OCI-LY7 (cell line): ENCODE measurements at regions not wholly inside any gene's neighbourhood (a gene's known extent, or its start where the extent isn't known, plus 50 kb on each side); places are given as distances from the start of the nearest gene placed in this dataset.

Source experiments
- BruUV-seq: library from RNA; stranded (reverse); fragments of 400-500 nt; replicated peaks from 2 replicates; lab custom pipeline; 2021; lab: Mats Ljungman, UMichigan
- CTCF ChIA-PET: fragments of 300-600 bp; sonication (Branson Sonifier 250); formaldehyde crosslinking; loops from one replicate; lab custom pipeline; 2022; ENCODE audit warnings: antibody characterized with exemption; ENCODE audit not compliant: unreplicated experiment; lab: Charles Lee
- POLR2A ChIA-PET: fragments of 300-600 bp; sonication (Branson Sonifier 250); formaldehyde crosslinking; loops from one replicate; lab custom pipeline; 2022; ENCODE audit warnings: antibody characterized with exemption; lab: Charles Lee
- DNase-seq: peaks from one replicate; pipeline ENCODE4 v3.0.0-alpha.2; 2015; ENCODE audit warnings: low spot score
- H2AFZ ChIP-seq: fragments of 200-600 bp; sonication (generic), shearing (Covaris generic); 2 replicates; pipeline ENCODE4 v1.6.1; 2014; ENCODE audit warnings: mild to moderate bottlenecking, antibody characterized with exemption, low read length, moderate library complexity
- H3K27ac ChIP-seq: fragments of 200-600 bp; sonication (generic); 2 replicates; pipeline ENCODE4 v1.5.1; 2014; ENCODE audit warnings: mixed run types, low read depth, mild to moderate bottlenecking, moderate library complexity, low read length, inconsistent platforms; ENCODE audit not compliant: poor library complexity, severe bottlenecking
- H3K36me3 ChIP-seq: fragments of 200-600 bp; sonication (generic); 2 replicates; pipeline ENCODE4 v1.6.1; 2014; ENCODE audit warnings: mild to moderate bottlenecking, antibody characterized with exemption, low read length, moderate library complexity, mixed read lengths; ENCODE audit not compliant: insufficient read depth
- H3K4me1 ChIP-seq: fragments of 200-600 bp; sonication (generic); 2 replicates; pipeline ENCODE4 v1.5.1; 2014; ENCODE audit warnings: mild to moderate bottlenecking, low read length; ENCODE audit not compliant: insufficient read depth, poor library complexity, severe bottlenecking
- H3K4me2 ChIP-seq: fragments of 200-600 bp; sonication (generic); 2 replicates; pipeline ENCODE4 v1.6.1; 2014; ENCODE audit warnings: mild to moderate bottlenecking, low read length
- H3K4me3 ChIP-seq: fragments of 200-600 bp; sonication (generic); 2 replicates; pipeline ENCODE4 v1.5.1; 2014; ENCODE audit warnings: mild to moderate bottlenecking, low read depth, low read length; ENCODE audit not compliant: poor library complexity, severe bottlenecking
- H3K79me2 ChIP-seq: fragments of 200-600 bp; sonication (generic); 2 replicates; pipeline ENCODE4 v1.6.1; 2016; ENCODE audit warnings: low read depth, mild to moderate bottlenecking, low read length, moderate library complexity, mixed read lengths; ENCODE audit not compliant: insufficient read depth
- H3K9me2 ChIP-seq: fragments of 200-600 bp; sonication (generic); 2 replicates; pipeline ENCODE4 v1.6.1; 2016; ENCODE audit warnings: mild to moderate bottlenecking, low read length, mixed read lengths; ENCODE audit not compliant: insufficient read depth
- H3K9me3 ChIP-seq: fragments of 200-600 bp; sonication (generic); 2 replicates; pipeline ENCODE4 v1.6.1; 2014; ENCODE audit warnings: mild to moderate bottlenecking, mixed run types, low read length, mixed read lengths
- H4K20me1 ChIP-seq: fragments of 200-600 bp; sonication (generic); 2 replicates; pipeline ENCODE4 v1.6.1; 2014; ENCODE audit warnings: mild to moderate bottlenecking, antibody characterized with exemption, low read length, moderate library complexity, mixed read lengths; ENCODE audit not compliant: insufficient read depth
- EZH2phosphoT487 ChIP-seq: fragments of 200-600 bp; sonication (generic); IDR thresholded peaks from 2 replicates; pipeline ENCODE4 v1.6.1; 2018; ENCODE audit warnings: low read depth, borderline replicate concordance, mild to moderate bottlenecking, mixed run types, antibody characterized with exemption, low read length, moderate library complexity, mixed read lengths
- intact Hi-C: fragments of 100-400 bp; cut with micrococcal nuclease; formaldehyde crosslinking; loops from one replicate; pipeline ENCODE4 v1.10.0; 2022; ENCODE audit not compliant: unreplicated experiment
- TF ChIP-seq, protein P1 (sequence below): fragments of 200-600 bp; sonication (generic); conservative IDR thresholded peaks from 2 replicates; pipeline ENCODE4 v1.5.1; 2014; ENCODE audit warnings: mild to moderate bottlenecking, antibody characterized with exemption, low read length, moderate library complexity, mixed read lengths

DNA sequence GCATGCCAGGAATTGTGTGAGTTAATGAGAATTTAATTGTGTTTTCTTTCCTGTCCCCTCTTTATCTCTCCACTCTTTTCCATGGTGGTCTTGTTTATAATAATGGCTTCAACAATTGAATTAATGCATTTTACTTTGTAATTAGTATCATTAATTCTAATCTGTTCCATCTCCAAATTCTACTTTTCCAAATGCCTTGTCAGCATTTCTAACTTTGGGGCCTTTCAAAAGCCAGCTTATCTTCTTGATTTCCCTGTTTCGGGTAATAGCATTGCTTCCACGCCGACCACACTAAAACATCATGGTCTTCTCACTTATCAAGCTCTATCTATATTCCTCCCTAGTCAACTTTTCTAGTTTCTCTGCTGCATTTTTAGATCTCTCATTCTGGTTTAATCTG is 54.2 kb upstream of the RMST start:
- Histone ChIP-seq H3K36me3 (no peaks in the 10 kb centered on the region), H3K9me3 (no peaks in the 10 kb centered on the region), H3K4me3 (no peak overlapping the region), H2AFZ (no peak overlapping the region), H3K79me2 (no peaks in the 10 kb centered on the region), H3K27ac (no peak overlapping the region), H3K9me2 (no peaks in the 10 kb centered on the region), H3K4me2 (no peak overlapping the region), H4K20me1 (no peaks in the 10 kb centered on the region), H3K4me1 (no peaks in the 10 kb centered on the region)
- TF ChIP-seq EZH2phosphoT487 = no peak
- POLR2A ChIA-PET = interaction anchor here (1.4 kb wide), 1 partner anchor 10 kb away, joined by 3 read pairs; no protein-coding TSS in a partner anchor
- intact Hi-C loops = loop anchor here (10.0 kb wide), 1 partner anchor 264 kb away; no protein-coding TSS in a partner anchor
- DNase-seq = no peak
- CTCF ChIA-PET = no interaction called here
- BruUV-seq = no TSS peak

DNA sequence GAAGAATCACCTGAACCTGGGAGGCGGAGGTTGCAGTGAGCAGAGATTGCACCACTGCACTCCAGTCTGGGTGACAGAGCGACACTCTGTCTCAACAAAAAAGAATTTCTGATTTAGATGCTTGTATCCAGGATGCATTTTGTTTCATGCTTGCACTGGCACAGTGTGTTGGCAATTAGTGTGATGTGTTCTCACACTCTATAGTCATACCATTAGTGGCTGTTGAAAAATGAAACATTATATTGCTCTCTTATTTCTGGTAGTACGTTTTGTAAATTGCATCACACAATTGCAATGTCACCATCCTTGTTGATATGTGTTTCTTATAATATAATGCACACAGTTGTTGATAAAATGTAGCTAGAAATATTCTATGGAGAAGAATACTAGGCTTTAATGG is 51.3 kb upstream of the RMST start:
- POLR2A ChIA-PET = no interaction called here
- intact Hi-C loops = no loop called here
- no TSS peak for BruUV-seq
- CTCF ChIA-PET = no interaction called here
- Histone ChIP-seq H3K4me3 (no peak overlapping the region), H3K36me3 (no peaks in the 10 kb centered on the region), H3K4me2 (no peak overlapping the region), H3K27ac (no peak overlapping the region), H2AFZ (no peak overlapping the region), H4K20me1 (no peaks in the 10 kb centered on the region), H3K79me2 (no peaks in the 10 kb centered on the region), H3K9me3 (no peaks in the 10 kb centered on the region), H3K4me1 (no peaks in the 10 kb centered on the region), H3K9me2 (no peaks in the 10 kb centered on the region)
- TF ChIP-seq EZH2phosphoT487 = no peak
- TF ChIP-seq, protein P1, sequence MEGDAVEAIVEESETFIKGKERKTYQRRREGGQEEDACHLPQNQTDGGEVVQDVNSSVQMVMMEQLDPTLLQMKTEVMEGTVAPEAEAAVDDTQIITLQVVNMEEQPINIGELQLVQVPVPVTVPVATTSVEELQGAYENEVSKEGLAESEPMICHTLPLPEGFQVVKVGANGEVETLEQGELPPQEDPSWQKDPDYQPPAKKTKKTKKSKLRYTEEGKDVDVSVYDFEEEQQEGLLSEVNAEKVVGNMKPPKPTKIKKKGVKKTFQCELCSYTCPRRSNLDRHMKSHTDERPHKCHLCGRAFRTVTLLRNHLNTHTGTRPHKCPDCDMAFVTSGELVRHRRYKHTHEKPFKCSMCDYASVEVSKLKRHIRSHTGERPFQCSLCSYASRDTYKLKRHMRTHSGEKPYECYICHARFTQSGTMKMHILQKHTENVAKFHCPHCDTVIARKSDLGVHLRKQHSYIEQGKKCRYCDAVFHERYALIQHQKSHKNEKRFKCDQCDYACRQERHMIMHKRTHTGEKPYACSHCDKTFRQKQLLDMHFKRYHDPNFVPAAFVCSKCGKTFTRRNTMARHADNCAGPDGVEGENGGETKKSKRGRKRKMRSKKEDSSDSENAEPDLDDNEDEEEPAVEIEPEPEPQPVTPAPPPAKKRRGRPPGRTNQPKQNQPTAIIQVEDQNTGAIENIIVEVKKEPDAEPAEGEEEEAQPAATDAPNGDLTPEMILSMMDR = no peak
- DNase-seq = no peak
